Esophagus muscularis mucosa (tissue), 3 donors: ENCODE measurements at regions not wholly inside any gene's neighbourhood (a gene's known extent, or its start where the extent isn't known, plus 50 kb on each side); places are given as distances from the start of the nearest gene placed in this dataset.

Experiments
- POLR2AphosphoS5 ChIP-seq, 2 donors: sonication (generic); formaldehyde crosslinking; IDR thresholded peaks; one replicate each; pipeline ENCODE4 v1.6.1; 2017; ENCODE audit warnings: antibody characterized with exemption in 2 of 2
- TF ChIP-seq, protein P1 (sequence below), 3 experiments: fragments of 200-600 bp in 2 of 3; fragments of 450-650 bp in 1 of 3; sonication (generic) in 2 of 3; IDR thresholded peaks; one replicate each; pipeline ENCODE4 v1.5.1; 2017 to 2019; ENCODE audit warnings: antibody characterized with exemption in 3 of 3, mild to moderate bottlenecking in 2 of 3, moderate library complexity in 1 of 3

GRCh38 chr19:29372461-29372860 lies 153.3 kb upstream of the VSTM2B start:
- no peak for TF ChIP-seq POLR2AphosphoS5 (IDR thresholded peaks at IDR 0.05)
- TF ChIP-seq, protein P1, sequence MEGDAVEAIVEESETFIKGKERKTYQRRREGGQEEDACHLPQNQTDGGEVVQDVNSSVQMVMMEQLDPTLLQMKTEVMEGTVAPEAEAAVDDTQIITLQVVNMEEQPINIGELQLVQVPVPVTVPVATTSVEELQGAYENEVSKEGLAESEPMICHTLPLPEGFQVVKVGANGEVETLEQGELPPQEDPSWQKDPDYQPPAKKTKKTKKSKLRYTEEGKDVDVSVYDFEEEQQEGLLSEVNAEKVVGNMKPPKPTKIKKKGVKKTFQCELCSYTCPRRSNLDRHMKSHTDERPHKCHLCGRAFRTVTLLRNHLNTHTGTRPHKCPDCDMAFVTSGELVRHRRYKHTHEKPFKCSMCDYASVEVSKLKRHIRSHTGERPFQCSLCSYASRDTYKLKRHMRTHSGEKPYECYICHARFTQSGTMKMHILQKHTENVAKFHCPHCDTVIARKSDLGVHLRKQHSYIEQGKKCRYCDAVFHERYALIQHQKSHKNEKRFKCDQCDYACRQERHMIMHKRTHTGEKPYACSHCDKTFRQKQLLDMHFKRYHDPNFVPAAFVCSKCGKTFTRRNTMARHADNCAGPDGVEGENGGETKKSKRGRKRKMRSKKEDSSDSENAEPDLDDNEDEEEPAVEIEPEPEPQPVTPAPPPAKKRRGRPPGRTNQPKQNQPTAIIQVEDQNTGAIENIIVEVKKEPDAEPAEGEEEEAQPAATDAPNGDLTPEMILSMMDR (IDR thresholded peaks at IDR 0.05), result no peak
